Hematopoietic multipotent progenitor cell treated with erythropoietin and hydrocortisone succinate and interleukin-3 and kit ligand, for 15 days (in vitro differentiated cells): ENCODE measurements at regions not wholly inside any gene's neighbourhood (a gene's known extent, or its start where the extent isn't known, plus 50 kb on each side); places are given as distances from the start of the nearest gene placed in this dataset.

Source experiments
- DNase-seq: peaks from one replicate; pipeline ENCODE4 v3.0.0-alpha.2; 2015; ENCODE audit warnings: low spot score

DNA sequence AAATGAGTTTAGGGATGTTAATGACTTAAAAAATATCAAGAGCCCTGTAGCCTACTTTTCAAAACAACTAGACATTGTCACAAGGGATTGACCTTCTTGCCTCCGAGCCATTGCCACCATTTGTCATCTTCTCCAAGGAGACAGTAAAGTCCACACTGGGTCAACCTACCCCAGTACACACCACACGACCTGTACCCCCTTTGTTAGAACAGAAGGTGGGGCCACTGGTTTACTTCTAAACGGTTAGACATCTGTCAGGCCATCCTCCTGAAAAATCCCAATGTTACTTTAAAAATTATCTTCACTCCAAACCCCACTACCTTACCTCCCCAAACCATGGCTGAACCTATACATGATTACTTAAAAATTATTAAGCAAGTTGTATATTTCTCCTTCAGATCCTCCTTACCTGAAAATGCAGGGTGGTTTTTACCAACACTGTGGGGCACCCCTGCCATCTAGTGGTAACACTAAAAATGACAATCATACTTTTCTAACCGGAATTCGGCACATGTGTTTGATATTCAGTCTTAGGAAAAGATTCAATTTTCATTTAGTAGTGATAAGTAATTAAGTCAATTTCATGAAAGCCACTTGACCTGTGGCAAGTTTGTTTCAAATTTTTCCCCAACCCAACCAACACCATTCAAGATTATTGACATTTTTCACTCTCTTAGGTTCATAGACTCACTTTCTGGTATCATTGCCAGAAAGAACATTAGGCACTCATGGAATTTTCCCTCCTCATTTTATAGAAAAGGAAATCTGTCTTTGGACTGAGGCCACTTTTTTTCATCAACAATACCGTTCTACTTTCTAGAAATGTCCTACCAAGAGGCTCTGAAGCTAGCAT, 265.3 kb upstream of the PKDCC start:
- peak; percentile 17 for DNase-seq

DNA sequence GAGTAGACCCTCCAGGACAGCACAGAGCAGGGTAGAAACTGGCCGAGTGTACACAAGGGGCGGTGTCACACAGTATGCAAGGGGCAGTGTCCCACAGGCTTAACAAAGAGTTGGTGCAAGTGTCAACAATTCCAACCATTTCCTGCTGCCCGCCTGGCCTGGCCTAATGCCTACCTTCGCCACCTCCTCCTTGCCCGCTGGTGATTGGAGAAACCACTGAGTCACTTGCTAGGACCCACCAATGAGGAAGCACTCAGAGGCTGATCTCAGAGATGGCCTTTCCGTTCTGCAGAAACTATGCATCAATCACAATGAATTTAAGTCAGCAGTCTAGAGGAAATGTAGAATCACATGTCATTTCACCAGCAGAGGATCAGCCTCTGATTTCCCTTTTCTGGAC, 263.3 kb upstream of the PKDCC start:
- no peak for DNase-seq

DNA sequence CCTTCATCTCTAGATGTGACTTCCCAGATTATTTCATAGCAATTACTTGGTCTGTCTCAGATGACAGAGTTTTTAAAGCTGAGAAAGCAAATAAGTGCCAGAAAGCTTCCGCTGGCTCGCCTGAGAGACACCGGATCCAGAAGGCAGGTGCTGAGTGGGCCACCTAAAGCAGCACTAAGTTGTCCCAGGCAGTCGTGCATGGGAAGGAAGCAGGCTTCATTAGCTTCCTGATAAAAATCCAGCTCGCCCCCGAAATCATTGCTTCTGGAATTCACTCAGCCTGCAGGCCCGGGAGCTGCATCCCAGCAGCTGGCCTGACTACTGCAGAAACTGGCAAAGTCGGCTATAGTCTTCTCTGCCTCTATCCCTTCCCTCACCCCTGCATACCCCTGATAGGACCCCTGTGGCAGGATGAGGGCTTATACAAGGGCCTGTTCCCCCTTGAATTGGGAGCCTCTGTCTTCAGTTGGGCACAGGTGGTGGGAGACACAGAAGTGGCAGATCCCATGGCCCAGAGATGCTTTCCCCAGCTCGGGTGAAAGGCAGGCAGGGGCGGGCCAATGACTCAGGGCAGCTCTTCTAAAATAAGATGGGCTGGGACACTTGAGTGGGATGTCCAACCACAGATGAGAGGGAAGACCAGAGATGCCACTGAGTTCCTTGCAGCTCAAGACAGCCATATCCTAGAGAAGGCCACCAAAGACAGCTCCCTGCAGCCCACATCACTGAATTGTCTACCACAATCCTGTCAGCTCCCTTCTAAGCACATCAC, 262.4 kb upstream of the PKDCC start:
- no peak for DNase-seq

- DNase-seq = no peak
Measured at GRCh38 chr2:41791523-41791922, 256.3 kb upstream of the PKDCC start.

GRCh38 chr2:41803361-41803760, 244.5 kb upstream of the PKDCC start:
- DNase-seq = no peak

- no peak for DNase-seq
Measured at GRCh38 chr2:41806286-41806685, 241.5 kb upstream of the PKDCC start.

- no peak for DNase-seq
Measured at GRCh38 chr2:41821167-41821566, 226.7 kb upstream of the PKDCC start.

DNA sequence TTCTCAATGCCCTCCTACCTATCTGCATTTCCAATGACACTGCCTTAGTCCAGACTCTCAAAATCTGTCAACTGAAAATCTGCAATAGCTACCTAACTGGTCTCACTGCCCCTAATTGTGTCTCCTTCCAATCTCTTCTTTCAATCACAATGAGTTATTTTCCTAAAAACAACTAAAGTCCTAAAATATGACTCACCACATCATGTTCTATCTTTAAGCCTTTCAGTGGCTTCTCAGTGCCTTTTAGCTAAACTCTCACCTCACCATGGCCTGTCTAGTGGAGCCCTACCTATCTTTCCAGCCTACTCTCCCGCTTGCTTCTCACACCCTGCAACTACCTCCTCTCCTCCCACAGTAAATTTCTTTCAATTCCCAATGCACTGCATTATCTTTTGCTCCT, 220.9 kb upstream of the PKDCC start:
- DNase-seq = no peak

DNA sequence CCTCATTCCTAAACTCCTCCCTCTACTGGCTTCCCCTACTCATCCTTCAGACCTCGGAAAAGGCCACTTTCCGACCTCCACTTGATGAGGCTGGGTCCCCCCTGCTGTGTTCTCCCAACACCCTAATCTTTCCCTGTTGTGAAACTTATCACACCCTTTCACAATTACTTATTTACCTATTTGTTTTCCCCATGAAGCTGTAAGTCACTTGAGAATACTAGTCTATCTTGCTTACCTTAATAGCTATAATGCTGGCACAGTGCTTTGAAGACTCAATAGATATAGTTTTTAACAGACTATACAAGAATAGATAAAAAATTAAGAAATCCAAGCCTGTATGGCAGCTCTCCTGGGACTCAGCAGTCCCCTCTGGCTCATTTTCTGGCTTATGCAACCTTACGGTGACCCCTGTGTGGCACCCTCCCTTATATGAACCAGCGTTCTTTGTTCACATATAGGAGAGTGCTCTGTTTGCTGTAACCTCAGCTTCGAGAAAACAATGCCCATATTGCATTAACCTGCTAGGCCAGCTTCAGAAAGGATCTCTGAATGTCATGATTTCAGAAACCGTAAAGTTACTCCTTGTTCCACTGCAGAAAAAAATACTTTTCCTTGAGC, 220.4 kb upstream of the PKDCC start:
- no peak for DNase-seq

DNA sequence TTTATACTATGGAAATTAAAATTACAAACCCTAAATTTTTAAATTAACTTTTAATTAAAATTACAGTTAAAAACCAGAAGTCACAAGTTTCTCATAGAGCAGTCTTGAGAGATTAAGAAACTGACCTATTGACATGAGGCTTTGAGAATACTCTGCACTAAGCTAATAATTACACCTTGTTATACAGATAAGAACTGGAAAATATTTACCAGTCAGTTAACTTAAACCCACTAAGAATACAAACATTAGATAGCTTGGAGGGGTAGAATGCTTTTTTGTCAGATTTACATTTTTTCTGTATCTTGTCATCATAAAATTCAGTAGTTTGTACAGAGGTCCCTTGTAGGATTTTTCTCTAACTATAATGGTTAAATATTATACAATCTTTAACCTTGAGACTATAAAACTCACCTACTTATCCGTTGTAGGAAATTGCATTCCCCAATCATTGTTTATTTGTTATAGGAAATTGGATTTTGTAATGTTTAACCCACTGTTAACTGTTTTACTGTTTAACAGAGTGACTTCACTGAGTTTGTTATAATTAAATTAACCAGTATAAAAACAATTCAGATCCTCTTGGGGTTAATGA, 219.7 kb upstream of the PKDCC start:
- no peak for DNase-seq

DNA sequence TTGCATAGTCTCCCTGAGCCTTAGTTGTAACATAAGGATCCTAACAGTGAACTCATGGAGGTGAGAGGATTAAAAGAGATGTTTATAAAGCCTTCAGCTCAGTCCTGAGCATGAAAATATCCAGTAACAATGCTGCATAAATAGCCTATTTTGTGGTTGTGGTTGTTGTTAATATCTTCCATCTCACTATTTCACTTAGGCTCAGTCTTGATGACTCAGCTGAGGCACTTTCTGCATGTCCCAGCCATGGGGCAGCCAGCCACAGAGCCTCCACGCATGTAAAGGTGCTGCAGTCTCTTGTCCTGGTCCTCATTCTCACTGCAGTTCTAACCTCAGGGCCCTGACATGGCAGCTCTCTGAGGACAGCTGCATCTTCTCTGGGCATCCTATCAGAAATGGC, 218.8 kb upstream of the PKDCC start:
- no peak for DNase-seq

DNA sequence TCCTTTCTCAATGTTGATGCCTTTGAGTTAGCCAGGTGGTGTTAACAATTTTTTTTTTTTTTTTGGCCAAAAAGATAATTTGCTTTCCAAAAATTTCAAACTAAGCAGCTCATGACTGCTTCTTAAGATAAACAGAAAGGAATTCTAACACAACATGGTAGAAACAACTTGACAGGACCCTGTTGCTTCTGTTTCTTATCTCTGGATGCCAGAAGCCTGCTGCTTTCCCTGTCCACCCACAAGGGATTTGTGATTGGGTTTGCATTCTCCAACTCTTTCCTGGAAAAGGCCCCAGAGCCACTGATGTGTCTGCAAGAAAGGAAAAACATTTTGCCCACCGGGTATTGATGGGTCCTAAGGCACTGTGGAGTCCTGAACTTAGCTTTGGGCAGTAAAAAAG, 217.2 kb upstream of the PKDCC start:
- DNase-seq = no peak

DNA sequence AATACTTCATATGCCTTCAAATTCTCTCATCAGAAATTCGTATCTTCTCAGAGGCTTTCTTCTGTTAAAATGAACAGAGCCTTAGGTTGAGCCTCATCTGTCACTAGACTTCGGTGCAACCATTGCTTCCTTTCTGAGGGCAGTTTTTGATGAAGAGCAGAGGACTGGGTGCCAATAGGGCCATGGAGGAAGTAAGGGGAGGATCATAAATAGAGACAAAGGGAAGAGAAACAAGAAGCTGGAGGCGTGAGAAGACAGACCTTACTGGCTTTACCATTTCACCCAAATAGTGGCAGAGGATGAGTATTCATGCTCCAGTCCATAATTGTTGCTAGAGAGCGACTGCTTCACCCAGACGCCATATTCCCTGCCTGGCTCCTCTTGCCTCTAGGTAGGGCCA, 215.6 kb upstream of the PKDCC start:
- no peak for DNase-seq

GRCh38 chr2:41835401-41835800, 212.4 kb upstream of the PKDCC start:
- DNase-seq = no peak

- DNase-seq = no peak
Measured at GRCh38 chr2:41836948-41837347, 210.9 kb upstream of the PKDCC start.

DNA sequence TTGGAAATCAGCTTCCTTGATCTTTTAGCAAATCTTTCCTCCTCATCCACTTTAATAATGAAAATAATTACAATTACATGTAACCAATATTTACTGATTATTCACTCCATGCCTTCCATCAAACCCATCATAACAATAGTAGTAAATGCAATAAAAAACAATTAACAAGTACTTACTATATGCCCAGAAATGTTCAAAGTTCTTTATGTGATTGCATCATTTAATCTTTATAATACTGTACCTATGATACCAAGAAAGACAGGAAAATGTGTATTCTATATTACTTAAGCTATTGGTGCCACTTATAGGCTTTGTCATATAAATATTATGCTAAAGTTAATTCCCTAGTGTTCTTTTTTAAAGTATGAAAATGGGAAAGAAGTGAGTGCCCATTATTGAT, 210.2 kb upstream of the PKDCC start:
- DNase-seq = no peak

DNA sequence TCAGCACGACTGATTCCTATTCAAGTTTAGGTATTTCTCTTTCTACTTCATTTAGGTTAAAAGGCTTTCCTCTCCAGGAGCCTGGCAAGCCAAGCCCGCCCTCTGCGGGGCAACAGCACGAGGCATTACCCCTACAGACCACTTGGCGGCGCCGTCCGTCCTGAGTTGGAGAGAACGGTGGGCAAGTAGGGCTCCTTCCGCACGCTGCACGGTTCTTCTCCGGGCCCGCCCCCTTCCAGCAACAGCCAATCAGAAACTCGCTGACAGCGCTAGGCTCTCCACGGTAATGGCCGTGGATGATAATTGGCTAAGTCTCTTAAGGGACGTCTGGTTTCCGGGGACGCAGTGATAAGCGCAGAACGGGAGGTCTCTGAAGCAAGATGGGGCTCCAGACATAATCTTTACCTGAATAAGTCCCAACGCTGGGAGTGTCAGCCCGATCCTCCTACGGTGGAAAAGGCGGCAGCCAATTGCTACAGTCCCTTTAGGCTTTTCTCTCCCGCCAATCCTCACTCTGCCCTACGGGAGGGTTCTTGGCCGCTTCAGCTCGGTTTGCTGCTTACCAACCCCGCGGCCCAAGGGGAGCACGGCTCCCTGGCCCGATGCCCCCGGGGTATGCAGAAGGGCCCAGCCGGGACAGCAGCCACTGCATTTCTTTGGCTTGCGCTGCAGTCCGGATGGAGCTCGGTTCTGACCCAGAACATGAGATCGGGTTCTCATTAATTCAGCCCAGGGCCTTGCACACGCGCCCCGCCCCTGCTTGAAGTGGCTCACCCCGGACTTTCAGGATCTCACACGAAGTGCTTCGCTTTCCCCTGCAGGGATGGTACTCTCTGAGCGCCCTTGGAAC, 206.9 kb upstream of the PKDCC start:
- DNase-seq = peak; percentile 85

GRCh38 chr2:41846962-41847361, 200.9 kb upstream of the PKDCC start:
- no peak for DNase-seq

DNA sequence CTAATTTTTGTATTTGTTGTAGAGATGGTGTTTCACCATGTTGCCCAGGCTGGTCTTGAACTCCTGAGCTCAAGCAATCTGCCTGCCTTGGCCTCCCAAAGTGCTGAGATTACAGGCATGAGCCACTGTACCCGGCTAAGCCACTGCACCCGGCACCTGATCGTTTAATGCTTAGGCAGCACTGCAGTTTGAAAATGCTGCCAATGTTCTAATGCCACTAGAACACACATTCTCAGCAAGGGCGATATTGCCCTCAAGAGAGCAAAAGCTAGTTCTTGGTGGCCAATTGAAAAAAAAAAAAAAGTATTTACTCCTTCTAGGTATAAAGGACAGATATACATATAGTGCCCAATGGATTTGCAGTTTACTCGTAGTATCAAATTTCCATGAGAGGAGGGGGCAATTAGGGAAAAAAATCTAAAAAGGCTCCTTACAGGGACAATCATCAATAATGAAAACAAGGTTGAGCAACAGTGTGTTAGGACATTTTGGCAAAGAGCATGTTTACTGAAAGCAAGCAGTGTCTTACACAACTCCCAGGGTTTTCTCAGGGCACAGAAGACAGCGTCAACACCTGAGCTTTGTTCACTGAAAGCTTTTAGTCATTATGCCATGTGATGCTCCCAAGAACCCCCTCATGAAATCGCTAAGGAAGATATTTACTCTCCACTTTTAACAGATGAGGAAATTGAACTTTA, 199.9 kb upstream of the PKDCC start:
- no peak for DNase-seq

GRCh38 chr2:41851554-41851953, 196.3 kb upstream of the PKDCC start:
- no peak for DNase-seq
